Cardiac muscle cell (in vitro differentiated cells and primary cell): ENCODE measurements at regions not wholly inside any gene's neighbourhood (a gene's known extent, or its start where the extent isn't known, plus 50 kb on each side); places are given as distances from the start of the nearest gene placed in this dataset.

ENCODE experiments used
- DNase-seq, 2 donors: peaks; one replicate each; pipeline versions ENCODE4 v3.0.0 to v3.0.0-alpha.2; 2010 to 2017; ENCODE audit warnings: low read depth in 1 of 2, low spot score in 1 of 2
- H3K27ac ChIP-seq: fragments of 200-600 bp; sonication (generic); 2 replicates; pipeline ENCODE4 v1.5.1; 2016
- H3K27me3 ChIP-seq: fragments of 200-600 bp; sonication (generic); 2 replicates; pipeline ENCODE4 v1.6.0; 2016; ENCODE audit warnings: control low read depth
- H3K36me3 ChIP-seq: fragments of 200-600 bp; sonication (generic); 2 replicates; pipeline ENCODE4 v1.5.1; 2016; ENCODE audit warnings: control low read depth
- H3K4me1 ChIP-seq: fragments of 200-600 bp; sonication (generic); 2 replicates; pipeline ENCODE4 v1.8.1; 2017; ENCODE audit warnings: low read depth, mild to moderate bottlenecking, mixed run types
- H3K4me3 ChIP-seq: fragments of 200-600 bp; sonication (generic); 2 replicates; pipeline ENCODE4 v1.5.1; 2016; ENCODE audit warnings: mild to moderate bottlenecking
- H3K9me3 ChIP-seq: fragments of 200-600 bp; sonication (generic); 2 replicates; pipeline ENCODE4 v1.5.1; 2017; ENCODE audit warnings: low read depth, mild to moderate bottlenecking, control low read depth
- CTCF ChIP-seq: IDR thresholded peaks from 2 replicates; pipeline ENCODE4 v1.5.1; 2012; ENCODE audit warnings: low read depth, mild to moderate bottlenecking, low read length

GRCh38 chr7:132685277-132685676, 109.0 kb upstream of the PLXNA4 start:
- no peaks in the 10 kb centered on the region for H3K27me3 ChIP-seq
- no peak overlapping the region for H3K27ac ChIP-seq
- TF ChIP-seq CTCF = no peak
- DNase-seq = no peak
- H3K4me3 ChIP-seq = no peak overlapping the region
- H3K4me1 ChIP-seq = no peaks in the 10 kb centered on the region
- no peaks in the 10 kb centered on the region for H3K36me3 ChIP-seq
- H3K9me3 ChIP-seq = no peaks in the 10 kb centered on the region

- H3K4me3 ChIP-seq = no peak overlapping the region
- H3K4me1 ChIP-seq = no peaks in the 10 kb centered on the region
- no peaks in the 10 kb centered on the region for H3K27me3 ChIP-seq
- DNase-seq = peak in 1 of 2 donors; percentile 10
- H3K9me3 ChIP-seq = no peaks in the 10 kb centered on the region
- H3K27ac ChIP-seq = no peak overlapping the region
- no peaks in the 10 kb centered on the region for H3K36me3 ChIP-seq
- TF ChIP-seq CTCF = peak; percentile 11
Observed at GRCh38 chr7:132683896-132684690, 107.8 kb upstream of the PLXNA4 start.

GRCh38 chr7:132681951-132682350, 105.7 kb upstream of the PLXNA4 start:
- no peak for TF ChIP-seq CTCF
- no peak for DNase-seq
- no peak overlapping the region for H3K27ac ChIP-seq
- no peak overlapping the region for H3K4me3 ChIP-seq
- no peaks in the 10 kb centered on the region for H3K9me3 ChIP-seq
- no peaks in the 10 kb centered on the region for H3K27me3 ChIP-seq
- H3K4me1 ChIP-seq = no peaks in the 10 kb centered on the region
- H3K36me3 ChIP-seq = no peaks in the 10 kb centered on the region

- no peaks in the 10 kb centered on the region for H3K9me3 ChIP-seq
- H3K27me3 ChIP-seq = no peaks in the 10 kb centered on the region
- H3K4me1 ChIP-seq = no peaks in the 10 kb centered on the region
- no peak overlapping the region for H3K4me3 ChIP-seq
- H3K36me3 ChIP-seq = no peaks in the 10 kb centered on the region
- no peak for DNase-seq
- H3K27ac ChIP-seq = no peak overlapping the region
- no peak for TF ChIP-seq CTCF
Observed at GRCh38 chr7:132680590-132680989, 104.3 kb upstream of the PLXNA4 start.

- H3K4me1 ChIP-seq = no peaks in the 10 kb centered on the region
- DNase-seq = no peak
- H3K27ac ChIP-seq = no peak overlapping the region
- no peaks in the 10 kb centered on the region for H3K36me3 ChIP-seq
- no peak overlapping the region for H3K4me3 ChIP-seq
- H3K9me3 ChIP-seq = no peaks in the 10 kb centered on the region
- H3K27me3 ChIP-seq = no peaks in the 10 kb centered on the region
- no peak for TF ChIP-seq CTCF
Observed at GRCh38 chr7:132678656-132679055, 102.4 kb upstream of the PLXNA4 start.
